SK-N-SH treated with all-trans-retinoic acid at 6 μM for 48 hours (cell line): ENCODE measurements at regions not wholly inside any gene's neighbourhood (a gene's known extent, or its start where the extent isn't known, plus 50 kb on each side); places are given as distances from the start of the nearest gene placed in this dataset.

ENCODE experiments used
- ATAC-seq: fragments of 200-7000 bp; cut with Tn5 transposase; 3 replicates; pipeline ENCODE4 v1.9.1; 2020; ENCODE audit warnings: mild to moderate bottlenecking, moderate library complexity
- ARNTL ChIP-seq: fragments of 450-650 bp; formaldehyde crosslinking; IDR thresholded peaks from 2 replicates; pipeline ENCODE4 v1.5.0; 2020; ENCODE audit warnings: low read depth, mild to moderate bottlenecking, moderate library complexity, borderline replicate concordance
- BACH2 ChIP-seq: fragments of 250-450 bp; sonication (Bioruptor Pico); IDR thresholded peaks from 2 replicates; pipeline ENCODE4 v1.9.0; 2021; ENCODE audit warnings: mild to moderate bottlenecking, borderline replicate concordance
- ESRRG ChIP-seq: fragments of 250-450 bp; sonication (Bioruptor Pico); IDR thresholded peaks from 2 replicates; pipeline ENCODE4 v1.6.1; 2021; ENCODE audit warnings: mild to moderate bottlenecking
- GLIS3 ChIP-seq: fragments of 250-450 bp; sonication (Bioruptor Pico); IDR thresholded peaks from 2 replicates; pipeline ENCODE4 v1.5.0; 2020; ENCODE audit warnings: mild to moderate bottlenecking, moderate library complexity
- ISL1 ChIP-seq: fragments of 250-450 bp; sonication (Bioruptor Pico); IDR thresholded peaks from 2 replicates; pipeline ENCODE4 v2.1.2; 2022; ENCODE audit warnings: mild to moderate bottlenecking, moderate library complexity
- OSR1 ChIP-seq: fragments of 250-450 bp; sonication (Bioruptor Pico); IDR thresholded peaks from 2 replicates; pipeline ENCODE4 v1.8.0; 2022; ENCODE audit warnings: moderate library complexity, mild to moderate bottlenecking, inconsistent platforms
- PPARA ChIP-seq: fragments of 250-450 bp; sonication (Bioruptor Pico); IDR thresholded peaks from 2 replicates; pipeline ENCODE4 v1.5.0; 2020; ENCODE audit warnings: mild to moderate bottlenecking, borderline replicate concordance
- RARB ChIP-seq: fragments of 250-450 bp; sonication (Bioruptor Pico); IDR thresholded peaks from 2 replicates; pipeline ENCODE4 v1.8.0; 2021; ENCODE audit warnings: mild to moderate bottlenecking, moderate library complexity
- SNAI2 ChIP-seq: fragments of 250-450 bp; sonication (Bioruptor Pico); IDR thresholded peaks from 2 replicates; pipeline ENCODE4 v1.5.0; 2020; ENCODE audit warnings: mild to moderate bottlenecking, moderate library complexity
- TOX ChIP-seq: fragments of 250-450 bp; sonication (Bioruptor Pico); IDR thresholded peaks from 2 replicates; pipeline ENCODE4 v1.8.0; 2021; ENCODE audit warnings: mild to moderate bottlenecking, moderate library complexity, borderline replicate concordance
- ZC3H10 ChIP-seq: fragments of 250-450 bp; sonication (Bioruptor Pico); IDR thresholded peaks from 2 replicates; pipeline ENCODE4 v1.5.1; 2021; ENCODE audit warnings: mild to moderate bottlenecking, moderate library complexity
- ZFP3 ChIP-seq: fragments of 250-450 bp; sonication (Bioruptor Pico); IDR thresholded peaks from 2 replicates; pipeline ENCODE4 v1.5.0; 2020; ENCODE audit warnings: mild to moderate bottlenecking, moderate library complexity
- ZFP30 ChIP-seq: fragments of 450-650 bp; formaldehyde crosslinking; IDR thresholded peaks from 2 replicates; pipeline ENCODE4 v1.5.0; 2022; ENCODE audit warnings: mild to moderate bottlenecking, moderate library complexity
- ZNF565 ChIP-seq: fragments of 450-650 bp; formaldehyde crosslinking; conservative IDR thresholded peaks from 2 replicates; pipeline ENCODE4 v1.5.0; 2020; ENCODE audit warnings: low read depth, mild to moderate bottlenecking, moderate library complexity
- ZNF70 ChIP-seq: fragments of 450-650 bp; formaldehyde crosslinking; IDR thresholded peaks from 2 replicates; pipeline ENCODE4 v1.5.0; 2020; ENCODE audit warnings: mild to moderate bottlenecking, moderate library complexity
- ZNF8 ChIP-seq: fragments of 450-650 bp; formaldehyde crosslinking; IDR thresholded peaks from 2 replicates; pipeline ENCODE4 v1.5.0; 2020; ENCODE audit warnings: mild to moderate bottlenecking, moderate library complexity
- TF ChIP-seq, protein P1 (sequence below): fragments of 250-450 bp; sonication (Bioruptor Pico); IDR thresholded peaks from 2 replicates; pipeline ENCODE4 v1.5.1; 2020; ENCODE audit warnings: low read depth, mild to moderate bottlenecking, moderate library complexity
- TF ChIP-seq, protein P2 (sequence below): fragments of 250-450 bp; sonication (Bioruptor Pico); IDR thresholded peaks from 2 replicates; pipeline ENCODE4 v1.5.0; 2020; ENCODE audit warnings: mild to moderate bottlenecking, moderate library complexity
- TF ChIP-seq, protein P3 (sequence below): fragments of 250-450 bp; sonication (Bioruptor Pico); IDR thresholded peaks from 2 replicates; pipeline ENCODE4 v1.5.1; 2021; ENCODE audit warnings: mild to moderate bottlenecking, moderate library complexity

DNA sequence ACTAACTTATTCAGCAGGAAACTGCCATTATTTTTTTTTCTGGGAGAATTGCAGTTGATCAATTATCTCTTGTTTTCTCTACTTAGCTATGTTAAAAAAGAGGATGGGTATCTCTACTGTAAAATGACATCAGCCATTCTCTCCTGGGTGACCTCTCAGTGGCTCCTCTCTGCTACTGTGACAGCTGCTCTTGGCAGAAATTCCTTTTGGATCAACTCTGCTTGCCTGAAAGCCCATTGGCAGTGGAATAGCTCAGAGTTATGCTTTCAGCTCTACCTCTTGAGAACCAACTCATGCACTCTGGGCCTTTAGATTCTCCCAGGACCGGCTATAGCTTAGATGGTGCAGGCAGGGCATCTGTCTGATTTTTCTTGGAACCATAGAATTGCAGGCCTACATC is 99.9 kb upstream of the GAP43 start (continued):
- TF ChIP-seq, protein P1, sequence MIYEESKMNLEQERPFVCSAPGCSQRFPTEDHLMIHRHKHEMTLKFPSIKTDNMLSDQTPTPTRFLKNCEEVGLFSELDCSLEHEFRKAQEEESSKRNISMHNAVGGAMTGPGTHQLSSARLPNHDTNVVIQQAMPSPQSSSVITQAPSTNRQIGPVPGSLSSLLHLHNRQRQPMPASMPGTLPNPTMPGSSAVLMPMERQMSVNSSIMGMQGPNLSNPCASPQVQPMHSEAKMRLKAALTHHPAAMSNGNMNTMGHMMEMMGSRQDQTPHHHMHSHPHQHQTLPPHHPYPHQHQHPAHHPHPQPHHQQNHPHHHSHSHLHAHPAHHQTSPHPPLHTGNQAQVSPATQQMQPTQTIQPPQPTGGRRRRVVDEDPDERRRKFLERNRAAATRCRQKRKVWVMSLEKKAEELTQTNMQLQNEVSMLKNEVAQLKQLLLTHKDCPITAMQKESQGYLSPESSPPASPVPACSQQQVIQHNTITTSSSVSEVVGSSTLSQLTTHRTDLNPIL (CRISPR knock-in tag): no peak

GRCh38 chr3:115524549-115524948 is 98.8 kb upstream of the GAP43 start:
- ATAC-seq: no peak

GRCh38 chr3:115525731-115526130 is 97.6 kb upstream of the GAP43 start:
- ATAC-seq: 0 out of 3 replicates have a peak, but pooled peaks have one; percentile 16
- TF ChIP-seq, protein P2, sequence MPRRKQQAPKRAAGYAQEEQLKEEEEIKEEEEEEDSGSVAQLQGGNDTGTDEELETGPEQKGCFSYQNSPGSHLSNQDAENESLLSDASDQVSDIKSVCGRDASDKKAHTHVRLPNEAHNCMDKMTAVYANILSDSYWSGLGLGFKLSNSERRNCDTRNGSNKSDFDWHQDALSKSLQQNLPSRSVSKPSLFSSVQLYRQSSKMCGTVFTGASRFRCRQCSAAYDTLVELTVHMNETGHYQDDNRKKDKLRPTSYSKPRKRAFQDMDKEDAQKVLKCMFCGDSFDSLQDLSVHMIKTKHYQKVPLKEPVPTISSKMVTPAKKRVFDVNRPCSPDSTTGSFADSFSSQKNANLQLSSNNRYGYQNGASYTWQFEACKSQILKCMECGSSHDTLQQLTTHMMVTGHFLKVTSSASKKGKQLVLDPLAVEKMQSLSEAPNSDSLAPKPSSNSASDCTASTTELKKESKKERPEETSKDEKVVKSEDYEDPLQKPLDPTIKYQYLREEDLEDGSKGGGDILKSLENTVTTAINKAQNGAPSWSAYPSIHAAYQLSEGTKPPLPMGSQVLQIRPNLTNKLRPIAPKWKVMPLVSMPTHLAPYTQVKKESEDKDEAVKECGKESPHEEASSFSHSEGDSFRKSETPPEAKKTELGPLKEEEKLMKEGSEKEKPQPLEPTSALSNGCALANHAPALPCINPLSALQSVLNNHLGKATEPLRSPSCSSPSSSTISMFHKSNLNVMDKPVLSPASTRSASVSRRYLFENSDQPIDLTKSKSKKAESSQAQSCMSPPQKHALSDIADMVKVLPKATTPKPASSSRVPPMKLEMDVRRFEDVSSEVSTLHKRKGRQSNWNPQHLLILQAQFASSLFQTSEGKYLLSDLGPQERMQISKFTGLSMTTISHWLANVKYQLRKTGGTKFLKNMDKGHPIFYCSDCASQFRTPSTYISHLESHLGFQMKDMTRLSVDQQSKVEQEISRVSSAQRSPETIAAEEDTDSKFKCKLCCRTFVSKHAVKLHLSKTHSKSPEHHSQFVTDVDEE (CRISPR knock-in tag): no peak
- TF ChIP-seq ISL1 (CRISPR knock-in tag): 0 out of 2 replicates have a peak, but pooled peaks have one; percentile 10

More at GRCh38 chr3:115524549-115524948, 98.8 kb upstream of the GAP43 start:
- TF ChIP-seq ZNF70 (CRISPR knock-in tag): no peak
- no peak for TF ChIP-seq ZNF565 (CRISPR knock-in tag)
- TF ChIP-seq GLIS3 (CRISPR knock-in tag): no peak
- no peak for TF ChIP-seq ZFP30 (CRISPR knock-in tag)
- TF ChIP-seq SNAI2 (CRISPR knock-in tag): no peak
- no peak for TF ChIP-seq ESRRG (CRISPR knock-in tag)
- TF ChIP-seq ARNTL (CRISPR knock-in tag): no peak

DNA sequence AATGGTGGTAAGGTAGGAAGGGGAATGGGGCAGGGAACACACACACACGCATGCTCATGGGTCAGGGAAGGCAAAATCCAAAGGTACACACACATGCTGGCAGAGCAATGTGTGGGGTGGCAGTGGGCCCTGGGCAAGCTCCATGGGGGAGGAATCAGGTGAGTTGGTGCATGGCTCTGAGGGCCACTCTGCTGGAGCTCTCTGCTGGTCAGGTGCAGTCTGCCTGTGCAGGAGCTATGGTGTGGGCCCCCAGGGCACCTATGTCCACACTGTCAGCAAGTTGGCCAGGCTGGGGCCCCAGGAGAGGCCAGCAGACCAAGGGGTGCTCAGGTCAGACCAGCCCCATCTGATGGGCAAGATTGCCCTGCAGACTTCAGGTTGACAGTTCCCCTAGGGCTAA is 90.1 kb upstream of the GAP43 start:
- TF ChIP-seq TOX (CRISPR knock-in tag) (no peak), ZC3H10 (no peak), RARB (CRISPR knock-in tag) (no peak), ZFP3 (no peak), ARNTL (CRISPR knock-in tag) (no peak), GLIS3 (CRISPR knock-in tag) (no peak), SNAI2 (CRISPR knock-in tag) (no peak), ZNF8 (no peak), ESRRG (CRISPR knock-in tag) (no peak)
- TF ChIP-seq, protein P3, sequence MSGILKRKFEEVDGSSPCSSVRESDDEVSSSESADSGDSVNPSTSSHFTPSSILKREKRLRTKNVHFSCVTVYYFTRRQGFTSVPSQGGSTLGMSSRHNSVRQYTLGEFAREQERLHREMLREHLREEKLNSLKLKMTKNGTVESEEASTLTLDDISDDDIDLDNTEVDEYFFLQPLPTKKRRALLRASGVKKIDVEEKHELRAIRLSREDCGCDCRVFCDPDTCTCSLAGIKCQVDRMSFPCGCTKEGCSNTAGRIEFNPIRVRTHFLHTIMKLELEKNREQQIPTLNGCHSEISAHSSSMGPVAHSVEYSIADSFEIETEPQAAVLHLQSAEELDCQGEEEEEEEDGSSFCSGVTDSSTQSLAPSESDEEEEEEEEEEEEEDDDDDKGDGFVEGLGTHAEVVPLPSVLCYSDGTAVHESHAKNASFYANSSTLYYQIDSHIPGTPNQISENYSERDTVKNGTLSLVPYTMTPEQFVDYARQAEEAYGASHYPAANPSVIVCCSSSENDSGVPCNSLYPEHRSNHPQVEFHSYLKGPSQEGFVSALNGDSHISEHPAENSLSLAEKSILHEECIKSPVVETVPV (CRISPR knock-in tag): no peak
- TF ChIP-seq, all 23 proteins: peak for 0
- ATAC-seq: no peak

- TF ChIP-seq BACH2 (CRISPR knock-in tag) (no peak), ZNF70 (CRISPR knock-in tag) (no peak), SNAI2 (CRISPR knock-in tag) (no peak), ZNF8 (no peak), ZFP30 (CRISPR knock-in tag) (no peak), PPARA (CRISPR knock-in tag) (no peak), TOX (CRISPR knock-in tag) (no peak), OSR1 (CRISPR knock-in tag) (no peak), ARNTL (CRISPR knock-in tag) (no peak), ISL1 (CRISPR knock-in tag) (no peak)
- TF ChIP-seq, protein P3 (CRISPR knock-in tag): no peak
- TF ChIP-seq, protein P2 (CRISPR knock-in tag): no peak
- TF ChIP-seq, protein P1 (CRISPR knock-in tag): no peak
- ATAC-seq: no peak
These were observed 87.1 kb upstream of the GAP43 start for GRCh38 chr3:115536171-115536570.
